IPS-20b (cell line): ENCODE measurements at regions not wholly inside any gene's neighbourhood (a gene's known extent, or its start where the extent isn't known, plus 50 kb on each side); places are given as distances from the start of the nearest gene placed in this dataset.

ENCODE experiments used
- H3K27ac ChIP-seq: one replicate; pipeline ENCODE4 v1.5.1; 2013; ENCODE audit warnings: low read length
- H3K27me3 ChIP-seq: 2 replicates; pipeline ENCODE4 v1.6.1; 2013; ENCODE audit warnings: mild to moderate bottlenecking, low read length, inconsistent platforms; ENCODE audit not compliant: insufficient read depth
- H3K36me3 ChIP-seq: 2 replicates; pipeline ENCODE4 v1.6.1; 2013; ENCODE audit warnings: low read depth, mild to moderate bottlenecking, inconsistent platforms, low read length, moderate library complexity; ENCODE audit not compliant: insufficient read depth
- H3K4me1 ChIP-seq: 2 replicates; pipeline ENCODE4 v1.6.1; 2013; ENCODE audit warnings: mild to moderate bottlenecking, control low read depth, inconsistent platforms, low read length, moderate library complexity; ENCODE audit not compliant: insufficient read depth
- H3K4me3 ChIP-seq: 2 replicates; pipeline ENCODE4 v1.5.1; 2013; ENCODE audit warnings: mild to moderate bottlenecking, low read length, inconsistent platforms
- H3K9ac ChIP-seq: 2 replicates; pipeline ENCODE4 v1.6.1; 2013; ENCODE audit warnings: low read depth, mild to moderate bottlenecking, inconsistent platforms, low read length, moderate library complexity
- H3K9me3 ChIP-seq: 2 replicates; pipeline ENCODE4 v1.6.1; 2013; ENCODE audit warnings: mild to moderate bottlenecking, low read depth, low read length, inconsistent platforms; ENCODE audit not compliant: insufficient read depth

DNA sequence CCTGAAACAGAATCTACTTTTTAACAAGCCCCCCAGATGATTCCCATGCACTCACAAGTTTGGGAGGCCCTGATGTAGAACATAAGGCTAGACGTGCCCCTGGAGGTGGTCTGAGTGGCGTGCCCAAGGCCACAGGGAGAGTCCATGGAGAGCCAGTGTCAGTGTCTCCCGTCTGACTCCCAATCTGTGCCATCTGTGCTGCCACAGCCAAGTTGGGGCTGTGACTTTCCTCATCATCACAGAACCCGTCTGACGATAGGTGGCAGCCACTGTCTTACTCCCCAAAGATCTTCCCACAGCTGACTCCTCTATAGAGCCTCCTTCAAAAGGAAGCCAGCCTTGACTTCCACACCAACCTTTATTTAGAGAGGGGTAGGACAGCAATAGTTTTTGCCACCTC lies 470.5 kb downstream of the SOX6 start:
- no peak overlapping the region for H3K27ac ChIP-seq
- H3K9me3 ChIP-seq = no peaks in the 10 kb centered on the region
- H3K27me3 ChIP-seq = no peaks in the 10 kb centered on the region
- no peak overlapping the region for H3K9ac ChIP-seq
- no peaks in the 10 kb centered on the region for H3K4me1 ChIP-seq
- H3K36me3 ChIP-seq = no peaks in the 10 kb centered on the region
- H3K4me3 ChIP-seq = no peak overlapping the region

DNA sequence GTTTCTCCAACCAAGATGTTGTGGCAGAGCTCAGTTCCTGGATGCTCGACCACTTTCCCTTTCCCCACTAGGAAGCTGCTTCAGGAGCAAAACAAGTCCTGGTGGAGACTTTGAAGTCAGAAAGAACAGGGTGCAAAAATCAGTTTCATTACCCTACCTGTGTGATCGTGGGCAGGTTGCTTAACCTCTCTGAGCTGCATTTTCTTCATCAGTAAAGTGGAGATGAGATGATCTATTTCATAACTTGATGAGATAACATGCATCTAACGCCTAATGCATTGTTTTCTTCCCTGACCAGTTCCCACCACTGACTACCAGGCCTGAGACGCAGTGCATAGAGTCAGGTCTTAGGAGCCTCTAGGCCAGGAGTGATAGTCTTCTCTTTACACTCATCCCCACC lies 470.0 kb downstream of the SOX6 start:
- no peaks in the 10 kb centered on the region for H3K27me3 ChIP-seq
- H3K9ac ChIP-seq = no peak overlapping the region
- H3K4me3 ChIP-seq = no peak overlapping the region
- no peak overlapping the region for H3K27ac ChIP-seq
- H3K36me3 ChIP-seq = no peaks in the 10 kb centered on the region
- H3K4me1 ChIP-seq = no peaks in the 10 kb centered on the region
- no peaks in the 10 kb centered on the region for H3K9me3 ChIP-seq

DNA sequence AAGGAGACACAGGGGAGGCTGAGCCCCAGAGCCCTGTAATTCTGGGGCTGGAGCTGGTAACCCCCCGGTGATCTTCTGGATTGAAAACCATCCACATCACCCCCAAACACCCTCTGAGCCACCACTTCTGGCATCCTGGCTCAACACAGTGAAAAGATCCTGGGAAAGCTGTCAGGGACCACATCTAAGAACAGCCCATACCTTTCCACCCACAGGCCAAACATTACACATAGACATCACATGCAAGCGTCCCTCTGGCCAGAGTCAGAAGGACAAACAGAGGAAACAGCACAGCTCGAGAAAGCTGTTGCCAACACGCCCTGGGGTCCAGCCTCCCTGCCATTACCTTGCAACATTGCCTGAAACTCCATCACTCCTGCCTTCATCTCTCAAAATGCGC lies 469.5 kb downstream of the SOX6 start:
- no peaks in the 10 kb centered on the region for H3K36me3 ChIP-seq
- H3K4me1 ChIP-seq = no peaks in the 10 kb centered on the region
- no peak overlapping the region for H3K27ac ChIP-seq
- H3K4me3 ChIP-seq = no peak overlapping the region
- H3K27me3 ChIP-seq = no peaks in the 10 kb centered on the region
- H3K9me3 ChIP-seq = no peaks in the 10 kb centered on the region
- no peak overlapping the region for H3K9ac ChIP-seq

DNA sequence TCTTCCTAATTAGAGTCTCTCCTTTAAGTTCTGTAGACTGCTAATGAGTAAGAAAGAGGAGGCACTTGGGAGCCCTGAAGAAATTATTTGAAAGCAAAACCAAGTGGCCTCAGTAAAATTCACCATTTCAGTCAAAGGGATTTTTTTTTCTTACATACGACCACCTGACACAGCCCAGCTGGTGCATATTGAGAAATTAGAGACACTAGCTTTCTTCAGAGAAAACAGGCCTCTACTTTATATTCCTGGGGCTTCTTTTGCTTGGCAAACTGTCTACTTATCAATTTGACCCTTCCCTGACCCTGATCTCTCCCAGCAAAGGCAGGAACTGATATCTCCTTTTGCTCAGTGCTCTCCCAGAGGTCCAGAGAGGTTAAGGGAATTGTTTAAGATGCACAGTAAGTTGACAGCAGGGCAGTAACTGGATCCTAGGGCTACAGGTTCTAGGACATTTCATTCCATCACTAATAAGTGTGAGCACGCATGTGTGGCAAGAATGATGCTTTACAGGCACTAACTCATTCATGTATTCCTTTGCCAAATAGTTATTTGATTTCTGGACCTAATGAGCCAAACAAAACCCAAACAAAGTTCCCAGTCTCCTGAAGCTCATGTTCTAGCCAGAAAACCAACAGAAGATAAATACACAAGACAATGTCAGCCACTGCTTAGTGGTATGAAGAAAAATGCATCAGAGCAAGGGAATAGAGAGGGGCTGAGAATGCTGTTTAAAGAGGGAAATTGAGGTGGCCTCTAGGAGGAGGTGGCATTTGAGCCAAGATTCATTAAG lies 467.6 kb downstream of the SOX6 start:
- no peaks in the 10 kb centered on the region for H3K36me3 ChIP-seq
- H3K9ac ChIP-seq = no peak overlapping the region
- H3K4me3 ChIP-seq = no peak overlapping the region
- no peaks in the 10 kb centered on the region for H3K4me1 ChIP-seq
- H3K9me3 ChIP-seq = no peaks in the 10 kb centered on the region
- no peak overlapping the region for H3K27ac ChIP-seq
- no peaks in the 10 kb centered on the region for H3K27me3 ChIP-seq

DNA sequence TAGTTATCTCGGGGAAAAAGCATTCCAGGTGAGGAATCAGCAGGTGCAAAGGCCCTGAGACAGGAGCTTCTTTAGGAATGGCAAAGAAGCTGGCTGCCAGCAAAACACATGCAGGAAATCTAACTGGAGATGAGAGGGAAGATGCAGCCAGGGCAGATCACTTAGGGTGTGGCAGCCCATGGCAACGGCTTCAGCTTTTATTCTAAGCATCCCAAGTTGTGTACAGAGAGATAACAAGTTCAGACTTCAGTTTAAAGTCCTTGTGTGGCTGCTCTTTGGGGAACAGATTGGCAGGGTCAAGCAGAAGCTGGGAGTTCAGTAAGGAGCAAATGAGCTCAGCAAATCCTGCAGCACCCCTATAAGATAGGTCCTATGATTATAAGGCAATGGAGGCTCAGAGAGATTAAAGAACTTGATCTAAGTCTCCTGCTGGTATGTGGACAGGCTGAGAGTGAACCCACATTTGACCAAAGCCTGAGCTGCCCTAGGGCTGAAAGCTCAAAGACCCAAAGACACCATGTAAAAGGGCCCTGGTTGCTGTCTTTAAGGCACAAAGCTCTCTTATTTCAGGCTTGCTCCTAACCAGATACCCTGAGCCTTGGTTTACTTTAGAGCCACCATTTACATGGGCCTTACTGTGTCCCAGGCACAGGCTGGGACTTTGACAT lies 466.8 kb downstream of the SOX6 start:
- Histone ChIP-seq H3K4me3 (no peak overlapping the region), H3K9ac (no peak overlapping the region), H3K27ac (no peak overlapping the region), H3K4me1 (no peaks in the 10 kb centered on the region), H3K36me3 (no peaks in the 10 kb centered on the region), H3K27me3 (no peaks in the 10 kb centered on the region), H3K9me3 (no peaks in the 10 kb centered on the region)

DNA sequence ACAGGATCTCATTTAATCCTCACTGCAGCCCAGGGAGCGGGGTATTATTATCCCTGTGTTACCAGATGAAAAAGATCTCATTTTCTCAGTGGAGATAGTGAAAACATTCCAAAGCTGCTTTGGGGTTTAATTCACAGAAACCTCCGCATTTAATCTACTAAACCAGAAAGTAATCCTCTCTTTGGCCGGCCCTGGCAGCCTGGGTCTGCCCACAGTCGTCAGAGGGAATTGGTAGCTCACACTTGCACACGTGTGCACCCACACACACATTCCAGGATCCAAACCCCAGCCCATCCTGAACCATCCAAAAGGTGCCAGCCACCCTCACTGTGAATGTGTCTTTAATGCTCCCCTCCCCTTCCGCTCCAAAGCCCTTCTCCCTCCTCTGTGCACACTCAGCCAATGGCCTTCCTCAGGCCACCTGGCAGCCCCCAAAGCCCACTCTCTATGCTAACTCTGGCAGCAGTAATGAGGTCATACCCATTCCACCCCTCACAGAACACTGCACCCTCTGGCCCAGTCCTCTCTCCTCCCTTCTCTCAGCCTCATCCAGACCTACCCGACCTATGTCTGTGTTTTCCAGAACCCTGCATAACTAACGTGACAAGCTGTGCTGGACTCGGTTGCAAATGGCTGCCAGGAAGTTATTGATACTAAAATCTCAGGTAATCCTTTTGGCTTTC lies 466.2 kb downstream of the SOX6 start:
- H3K9me3 ChIP-seq = no peaks in the 10 kb centered on the region
- H3K4me1 ChIP-seq = no peaks in the 10 kb centered on the region
- no peaks in the 10 kb centered on the region for H3K36me3 ChIP-seq
- no peak overlapping the region for H3K4me3 ChIP-seq
- H3K9ac ChIP-seq = no peak overlapping the region
- no peaks in the 10 kb centered on the region for H3K27me3 ChIP-seq
- H3K27ac ChIP-seq = no peak overlapping the region

DNA sequence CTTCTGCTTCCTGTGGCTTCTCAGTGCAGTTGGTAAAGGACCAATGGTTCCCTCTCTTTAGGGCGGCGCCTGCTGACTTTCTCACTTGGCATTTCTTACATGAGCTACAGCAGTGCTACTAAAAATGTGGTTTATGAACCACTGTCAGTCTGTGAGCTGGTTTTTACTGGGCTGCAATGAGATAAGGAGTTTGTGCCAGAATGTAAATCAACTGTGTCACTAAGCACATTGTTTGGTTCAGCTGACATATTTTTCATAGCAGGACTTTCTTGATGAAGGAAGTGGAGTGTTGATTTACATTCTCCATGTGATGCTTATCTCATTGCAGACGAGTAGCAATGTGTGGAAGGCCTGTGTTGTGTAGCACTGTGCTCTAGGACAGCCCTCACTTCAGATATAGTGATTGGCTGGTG lies 463.3 kb downstream of the SOX6 start:
- no peaks in the 10 kb centered on the region for H3K4me1 ChIP-seq
- no peaks in the 10 kb centered on the region for H3K27me3 ChIP-seq
- H3K9me3 ChIP-seq = no peaks in the 10 kb centered on the region
- H3K27ac ChIP-seq = no peak overlapping the region
- H3K9ac ChIP-seq = no peak overlapping the region
- H3K36me3 ChIP-seq = no peaks in the 10 kb centered on the region
- H3K4me3 ChIP-seq = no peak overlapping the region

DNA sequence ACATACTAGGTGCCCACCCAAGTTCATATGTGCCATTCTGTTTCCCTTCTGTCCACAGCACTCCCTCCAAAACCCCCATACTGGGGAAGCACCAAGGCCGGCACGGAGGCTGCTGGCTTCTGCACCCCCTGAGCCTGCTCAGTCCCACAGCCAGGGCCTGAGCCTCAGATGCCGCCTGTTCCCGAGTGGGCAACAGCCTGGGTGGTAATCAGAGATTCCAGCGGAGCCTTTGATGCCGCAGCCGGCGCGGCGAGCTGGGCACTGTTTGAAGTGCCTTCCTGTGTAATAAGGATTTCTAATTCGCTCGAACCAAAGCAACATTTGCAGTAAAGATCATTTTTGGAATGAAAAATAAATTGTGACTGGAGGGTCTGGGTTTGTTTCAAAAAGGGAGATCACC lies 460.3 kb downstream of the SOX6 start:
- no peak overlapping the region for H3K27ac ChIP-seq
- H3K4me3 ChIP-seq = no peak overlapping the region
- no peaks in the 10 kb centered on the region for H3K4me1 ChIP-seq
- H3K36me3 ChIP-seq = no peaks in the 10 kb centered on the region
- H3K9ac ChIP-seq = no peak overlapping the region
- no peaks in the 10 kb centered on the region for H3K27me3 ChIP-seq
- no peaks in the 10 kb centered on the region for H3K9me3 ChIP-seq

DNA sequence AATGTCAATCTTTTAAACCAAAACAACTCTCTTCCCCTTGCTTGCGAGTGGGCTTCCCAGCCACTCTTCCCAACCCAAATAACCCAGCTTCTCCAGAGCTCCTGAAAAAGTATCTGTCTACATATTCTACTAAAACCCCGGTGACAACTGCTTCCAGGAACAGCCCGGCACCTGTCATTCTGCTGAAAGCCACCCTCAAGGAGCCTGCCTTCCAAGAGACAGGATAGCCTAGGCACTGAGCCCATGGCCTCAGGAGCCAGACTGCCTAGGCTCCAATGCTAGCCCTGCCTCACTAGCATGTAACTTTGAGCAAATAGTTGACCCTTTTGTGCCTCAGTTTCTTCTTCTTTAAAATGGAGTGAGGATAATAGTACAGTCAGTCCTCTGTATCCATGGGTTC lies 459.8 kb downstream of the SOX6 start:
- H3K27ac ChIP-seq = no peak overlapping the region
- H3K9me3 ChIP-seq = no peaks in the 10 kb centered on the region
- no peaks in the 10 kb centered on the region for H3K36me3 ChIP-seq
- H3K27me3 ChIP-seq = no peaks in the 10 kb centered on the region
- no peak overlapping the region for H3K9ac ChIP-seq
- H3K4me3 ChIP-seq = no peak overlapping the region
- no peaks in the 10 kb centered on the region for H3K4me1 ChIP-seq

DNA sequence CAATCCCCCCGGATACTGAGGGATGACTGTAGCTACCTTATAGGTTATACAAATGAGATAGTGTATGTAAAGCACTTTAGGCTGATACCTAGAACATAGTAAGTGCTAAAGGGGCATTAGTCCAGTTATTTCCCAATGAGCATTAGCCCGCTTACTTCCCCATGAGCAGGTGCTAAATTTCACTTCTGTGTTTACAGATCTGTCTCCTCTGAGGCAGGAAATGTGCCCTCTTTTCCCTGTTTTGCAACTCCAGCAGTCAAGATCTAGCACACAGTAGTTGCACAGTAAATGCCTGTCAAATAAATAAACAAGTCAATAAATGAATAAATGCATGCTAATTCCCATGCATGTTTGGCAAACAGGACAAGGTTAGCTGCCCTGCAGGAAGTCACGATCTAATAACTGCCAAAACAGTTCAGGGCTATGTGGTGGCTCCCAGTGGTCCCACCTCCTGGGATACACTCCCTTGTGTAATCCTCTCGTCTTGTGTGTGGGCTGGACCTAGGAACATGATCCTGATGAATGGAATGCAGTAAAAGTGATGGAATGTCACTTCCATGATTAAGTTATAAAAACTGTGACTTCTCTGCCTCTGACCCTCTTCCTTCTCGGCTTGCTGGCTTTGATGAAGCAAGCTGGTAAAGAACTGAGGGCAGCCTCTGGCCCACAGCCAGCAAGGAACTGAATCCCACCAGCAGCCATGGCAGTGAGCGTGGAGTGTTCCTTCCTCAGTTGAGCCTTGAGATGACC lies 459.0 kb downstream of the SOX6 start:
- Histone ChIP-seq H3K36me3 (no peaks in the 10 kb centered on the region), H3K4me3 (no peak overlapping the region), H3K4me1 (no peaks in the 10 kb centered on the region), H3K27me3 (no peaks in the 10 kb centered on the region), H3K9ac (no peak overlapping the region), H3K9me3 (no peaks in the 10 kb centered on the region), H3K27ac (no peak overlapping the region)

DNA sequence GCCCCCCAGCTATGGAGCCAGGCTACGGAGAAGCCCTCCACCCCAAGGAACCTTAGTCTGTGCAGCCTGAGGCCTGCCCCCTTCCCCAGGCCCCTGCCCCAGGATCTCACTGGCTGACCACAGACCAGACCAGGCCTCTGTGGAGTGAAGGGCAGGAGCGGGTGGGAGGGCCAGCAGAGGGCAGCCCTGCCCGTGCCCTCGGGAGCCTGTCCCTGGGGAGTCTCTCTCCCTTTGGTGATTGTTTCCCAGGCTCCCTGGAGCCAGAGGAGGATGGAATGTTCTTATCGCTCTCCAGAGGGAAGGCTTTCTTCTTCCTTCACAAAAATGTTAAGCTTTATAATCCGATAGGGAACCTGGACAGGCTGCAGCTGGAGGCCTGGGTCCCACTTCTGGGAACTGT lies 455.3 kb downstream of the SOX6 start:
- no peak overlapping the region for H3K27ac ChIP-seq
- H3K4me1 ChIP-seq = no peaks in the 10 kb centered on the region
- H3K27me3 ChIP-seq = no peaks in the 10 kb centered on the region
- no peak overlapping the region for H3K4me3 ChIP-seq
- H3K36me3 ChIP-seq = no peaks in the 10 kb centered on the region
- no peak overlapping the region for H3K9ac ChIP-seq
- H3K9me3 ChIP-seq = no peaks in the 10 kb centered on the region
